Neuronal stem cell (in vitro differentiated cells): ENCODE measurements at regions not wholly inside any gene's neighbourhood (a gene's known extent, or its start where the extent isn't known, plus 50 kb on each side); places are given as distances from the start of the nearest gene placed in this dataset.

ENCODE experiments used
- DNase-seq: peaks from one replicate; pipeline ENCODE4 v3.0.0-alpha.2; 2013; ENCODE audit warnings: low spot score
- H2AFZ ChIP-seq: one replicate; pipeline ENCODE4 v1.6.1; 2013; ENCODE audit warnings: mild to moderate bottlenecking, low read length, inconsistent platforms
- H2AK5ac ChIP-seq: 2 replicates; pipeline ENCODE4 v1.6.1; 2013; ENCODE audit warnings: low read depth, mild to moderate bottlenecking, inconsistent platforms, low read length, moderate library complexity, mixed read lengths
- H2BK120ac ChIP-seq: 2 replicates; pipeline ENCODE4 v1.6.1; 2013; ENCODE audit warnings: low read depth, mild to moderate bottlenecking, inconsistent platforms, low read length, moderate library complexity, mixed read lengths
- H2BK12ac ChIP-seq: one replicate; pipeline ENCODE4 v1.6.1; 2013; ENCODE audit warnings: low read length, inconsistent platforms
- H2BK15ac ChIP-seq: 2 replicates; pipeline ENCODE4 v1.6.1; 2013; ENCODE audit warnings: mild to moderate bottlenecking, low read length, inconsistent platforms, mixed read lengths
- H2BK5ac ChIP-seq: one replicate; pipeline ENCODE4 v1.6.1; 2013; ENCODE audit warnings: inconsistent platforms, mild to moderate bottlenecking, low read length, moderate library complexity
- H3K14ac ChIP-seq: one replicate; pipeline ENCODE4 v1.6.1; 2013; ENCODE audit warnings: low read length, inconsistent platforms
- H3K18ac ChIP-seq: 2 replicates; pipeline ENCODE4 v1.6.1; 2013; ENCODE audit warnings: low read length, inconsistent platforms
- H3K23ac ChIP-seq: 2 replicates; pipeline ENCODE4 v1.6.1; 2013; ENCODE audit warnings: low read depth, mild to moderate bottlenecking, mixed read lengths, low read length, inconsistent platforms; ENCODE audit not compliant: poor library complexity
- H3K27ac ChIP-seq: replicated peaks from 3 replicates; pipeline ENCODE4 v1.5.1; 2013; ENCODE audit warnings: low read length, inconsistent platforms
- H3K27me3 ChIP-seq, 3 experiments: 2 replicates each; pipeline ENCODE4 v1.6.1; 2013; ENCODE audit warnings: low read length in 3 of 3, mild to moderate bottlenecking in 2 of 3, inconsistent platforms in 1 of 3, low read depth in 1 of 3, mixed read lengths in 1 of 3, moderate library complexity in 1 of 3; ENCODE audit not compliant: control insufficient read depth in 3 of 3, insufficient read depth in 3 of 3
- H3K36me3 ChIP-seq, 2 donors: replicated peaks in 1 of 2; 2 replicates each; pipeline ENCODE4 v1.6.1; 2013; ENCODE audit warnings: low read length in 2 of 2; ENCODE audit not compliant: control insufficient read depth in 2 of 2, insufficient read depth in 2 of 2
- H3K4ac ChIP-seq: 2 replicates; pipeline ENCODE4 v1.6.1; 2013; ENCODE audit warnings: inconsistent platforms, mild to moderate bottlenecking, low read length, moderate library complexity
- H3K4me1 ChIP-seq, 2 donors: 1 replicate in 1 of 2; 2 replicates in 1 of 2; pipeline ENCODE4 v1.6.1; 2013; ENCODE audit warnings: low read length in 2 of 2, low read depth in 1 of 2; ENCODE audit not compliant: control insufficient read depth in 2 of 2, insufficient read depth in 1 of 2
- H3K4me2 ChIP-seq: one replicate; pipeline ENCODE4 v1.6.1; 2013; ENCODE audit warnings: mild to moderate bottlenecking, low read length, inconsistent platforms; ENCODE audit not compliant: insufficient read depth, poor library complexity, severe bottlenecking
- H3K4me3 ChIP-seq, 2 donors: 2 replicates each; pipeline ENCODE4 v1.5.1; 2013; ENCODE audit warnings: low read length in 2 of 2, mild to moderate bottlenecking in 2 of 2, inconsistent platforms in 1 of 2, moderate library complexity in 1 of 2
- H3K79me1 ChIP-seq: one replicate; pipeline ENCODE4 v1.6.1; 2013; ENCODE audit warnings: low read depth, mild to moderate bottlenecking, inconsistent platforms, low read length, moderate library complexity
- H3K9ac ChIP-seq: one replicate; pipeline ENCODE4 v1.6.1; 2013; ENCODE audit warnings: mild to moderate bottlenecking, low read depth, low read length, inconsistent platforms; ENCODE audit not compliant: poor library complexity
- H3K9me3 ChIP-seq, 2 donors: replicated peaks in 1 of 2; 2 replicates each; pipeline versions ENCODE3 to v1.6.1; 2013; ENCODE audit warnings: low read length in 2 of 2, mild to moderate bottlenecking in 2 of 2, inconsistent platforms in 1 of 2, low read depth in 1 of 2, mixed read lengths in 1 of 2, moderate library complexity in 1 of 2; ENCODE audit not compliant: control insufficient read depth in 2 of 2, insufficient read depth in 1 of 2
- H4K8ac ChIP-seq: one replicate; pipeline ENCODE4 v1.6.1; 2013; ENCODE audit warnings: low read depth, mild to moderate bottlenecking, inconsistent platforms, low read length, moderate library complexity
- H4K91ac ChIP-seq: one replicate; pipeline ENCODE4 v1.6.1; 2013; ENCODE audit warnings: low read length, low read depth, mild to moderate bottlenecking, inconsistent platforms; ENCODE audit not compliant: poor library complexity
- WGBS, 2 donors: extraction: QIAGEN DNeasy Blood & Tissue Kit; methylation state at CpG; one replicate each; pipeline ENCODE4 v1.1.7; 2013; ENCODE audit warnings: missing lambda C conversion rate in 2 of 2, mixed read lengths in 1 of 2; ENCODE audit not compliant: insufficient read length in 2 of 2, insufficient replicate concordance in 1 of 2; ENCODE audit errors: extremely low coverage in 2 of 2; 5-methylcytosine and 5-hydroxymethylcytosine counted together

- Histone ChIP-seq H3K23ac (no peak overlapping the region), H2AK5ac (no peak overlapping the region), H3K4me2 (no peak overlapping the region), H3K14ac (no peak overlapping the region), H3K27me3 (no peaks in the 10 kb centered on the region), H2BK15ac (no peak overlapping the region), H4K8ac (no peak overlapping the region), H2AFZ (no peak overlapping the region), H2BK120ac (no peak overlapping the region), H3K9me3 (peaks cover 0 to 3% of the 10 kb centered on the region in 2 donors), H3K79me1 (no peaks in the 10 kb centered on the region), H2BK5ac (no peak overlapping the region), H3K4me1 (no peaks in the 10 kb centered on the region), H3K9ac (no peak overlapping the region), H3K4ac (no peak overlapping the region), H2BK12ac (no peak overlapping the region), H4K91ac (no peak overlapping the region), H3K27ac (no peak overlapping the region), H3K36me3 (no peaks in the 10 kb centered on the region), H3K4me3 (no peak overlapping the region), H3K18ac (no peak overlapping the region)
- no peak for DNase-seq
- no CpG with 5 or more reads among the region's 1 CpG for WGBS, 2 donors
These were observed 80.4 kb upstream of the TGFBR2 start for GRCh38 chr3:30526031-30526430.

- Histone ChIP-seq H3K79me1 (no peaks in the 10 kb centered on the region), H2BK15ac (no peak overlapping the region), H2BK5ac (no peak overlapping the region), H3K4me3 (no peak overlapping the region), H3K4ac (no peak overlapping the region), H3K27ac (no peak overlapping the region), H3K14ac (no peak overlapping the region), H3K9ac (no peak overlapping the region), H2AK5ac (no peak overlapping the region), H2BK120ac (no peak overlapping the region), H2AFZ (no peak overlapping the region), H3K4me1 (no peaks in the 10 kb centered on the region), H3K18ac (no peak overlapping the region), H3K9me3 (peaks cover 0 to 3% of the 10 kb centered on the region in 2 donors), H3K4me2 (no peak overlapping the region), H3K27me3 (no peaks in the 10 kb centered on the region), H4K8ac (no peak overlapping the region), H3K36me3 (no peaks in the 10 kb centered on the region), H2BK12ac (no peak overlapping the region), H3K23ac (no peak overlapping the region), H4K91ac (no peak overlapping the region)
- DNase-seq: no peak
- WGBS, 2 donors: no CpG with 5 or more reads among the region's 6 CpGs
These were observed 79.2 kb upstream of the TGFBR2 start for GRCh38 chr3:30527186-30527585.

GRCh38 chr3:30527720-30528119 is 78.7 kb upstream of the TGFBR2 start:
- no peak overlapping the region for H2BK120ac ChIP-seq
- H2BK5ac ChIP-seq: no peak overlapping the region
- no peaks in the 10 kb centered on the region for H3K79me1 ChIP-seq
- H3K9ac ChIP-seq: no peak overlapping the region
- H2BK12ac ChIP-seq: no peak overlapping the region
- no peak overlapping the region for H2BK15ac ChIP-seq
- peaks cover 0 to 3% of the 10 kb centered on the region in 2 donors for H3K9me3 ChIP-seq
- no peaks in the 10 kb centered on the region for H3K36me3 ChIP-seq
- H3K27me3 ChIP-seq: no peaks in the 10 kb centered on the region
- no CpG with 5 or more reads among the region's 3 CpGs for WGBS, 2 donors
- no peak overlapping the region for H4K91ac ChIP-seq
- H3K4me2 ChIP-seq: no peak overlapping the region
- no peak overlapping the region for H4K8ac ChIP-seq
- H2AFZ ChIP-seq: no peak overlapping the region
- DNase-seq: no peak
- no peak overlapping the region for H3K4me3 ChIP-seq
- no peak overlapping the region for H3K27ac ChIP-seq
- H3K4ac ChIP-seq: no peak overlapping the region
- H2AK5ac ChIP-seq: no peak overlapping the region
- H3K23ac ChIP-seq: no peak overlapping the region
- no peak overlapping the region for H3K18ac ChIP-seq
- no peak overlapping the region for H3K14ac ChIP-seq
- H3K4me1 ChIP-seq: no peaks in the 10 kb centered on the region

DNA sequence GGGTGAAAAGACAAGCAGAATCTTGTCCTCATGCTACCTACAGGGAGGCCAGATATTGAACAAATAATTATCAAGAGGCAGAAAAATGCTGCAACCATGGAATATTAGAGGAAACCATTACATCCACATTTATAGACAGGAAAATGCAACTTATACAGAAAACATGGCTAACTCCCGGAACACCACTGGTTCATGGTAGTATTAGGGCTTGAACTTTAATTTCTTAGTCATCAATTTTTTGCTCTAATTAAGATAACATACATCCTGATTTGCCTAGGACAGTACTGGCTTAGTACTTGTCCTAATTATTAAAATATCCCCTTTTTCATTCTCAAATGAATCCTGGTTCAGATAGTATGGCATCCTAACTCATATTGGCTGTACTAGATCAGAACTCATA is 76.3 kb upstream of the TGFBR2 start:
- H3K9me3 ChIP-seq: peaks cover 0 to 3% of the 10 kb centered on the region in 2 donors
- H3K9ac ChIP-seq: no peak overlapping the region
- H3K4ac ChIP-seq: no peak overlapping the region
- H3K23ac ChIP-seq: no peak overlapping the region
- H3K4me1 ChIP-seq: no peaks in the 10 kb centered on the region
- H4K91ac ChIP-seq: no peak overlapping the region
- H3K27ac ChIP-seq: no peak overlapping the region
- DNase-seq: no peak
- no CpG with 5 or more reads among the region's 1 CpG for WGBS, 2 donors
- H2AK5ac ChIP-seq: no peak overlapping the region
- no peak overlapping the region for H2BK5ac ChIP-seq
- no peaks in the 10 kb centered on the region for H3K36me3 ChIP-seq
- H2BK120ac ChIP-seq: no peak overlapping the region
- H3K4me2 ChIP-seq: no peak overlapping the region
- H3K4me3 ChIP-seq: no peak overlapping the region
- no peak overlapping the region for H3K18ac ChIP-seq
- H2BK12ac ChIP-seq: no peak overlapping the region
- H3K14ac ChIP-seq: no peak overlapping the region
- H2AFZ ChIP-seq: no peak overlapping the region
- no peaks in the 10 kb centered on the region for H3K27me3 ChIP-seq
- no peak overlapping the region for H2BK15ac ChIP-seq
- H4K8ac ChIP-seq: no peak overlapping the region
- no peaks in the 10 kb centered on the region for H3K79me1 ChIP-seq
